Skeletal muscle satellite cell (primary cell): ENCODE measurements at regions not wholly inside any gene's neighbourhood (a gene's known extent, or its start where the extent isn't known, plus 50 kb on each side); places are given as distances from the start of the nearest gene placed in this dataset.

Source experiments
- H3K27me3 ChIP-seq: 2 replicates; pipeline ENCODE4 v1.7.0; 2013; ENCODE audit warnings: low read length; ENCODE audit not compliant: control insufficient read depth, insufficient read depth
- H3K36me3 ChIP-seq: 2 replicates; pipeline ENCODE4 v1.7.0; 2013; ENCODE audit warnings: mild to moderate bottlenecking, control low read depth, low read length; ENCODE audit not compliant: insufficient read depth
- H3K4me1 ChIP-seq: 2 replicates; pipeline ENCODE4 v1.7.0; 2013; ENCODE audit warnings: low read length; ENCODE audit not compliant: control insufficient read depth, insufficient read depth
- H3K4me2 ChIP-seq: 2 replicates; pipeline ENCODE4 v1.7.0; 2013; ENCODE audit warnings: mild to moderate bottlenecking, low read length
- H3K4me3 ChIP-seq: 2 replicates; pipeline ENCODE4 v1.7.0; 2013; ENCODE audit warnings: low read length
- H3K9ac ChIP-seq: 2 replicates; pipeline ENCODE4 v1.7.0; 2013; ENCODE audit warnings: mild to moderate bottlenecking, low read depth, low read length, moderate library complexity
- H3K9me3 ChIP-seq: replicated peaks from 2 replicates; pipeline ENCODE4 v1.7.0; 2013; ENCODE audit warnings: mild to moderate bottlenecking, control low read depth, low read length

DNA sequence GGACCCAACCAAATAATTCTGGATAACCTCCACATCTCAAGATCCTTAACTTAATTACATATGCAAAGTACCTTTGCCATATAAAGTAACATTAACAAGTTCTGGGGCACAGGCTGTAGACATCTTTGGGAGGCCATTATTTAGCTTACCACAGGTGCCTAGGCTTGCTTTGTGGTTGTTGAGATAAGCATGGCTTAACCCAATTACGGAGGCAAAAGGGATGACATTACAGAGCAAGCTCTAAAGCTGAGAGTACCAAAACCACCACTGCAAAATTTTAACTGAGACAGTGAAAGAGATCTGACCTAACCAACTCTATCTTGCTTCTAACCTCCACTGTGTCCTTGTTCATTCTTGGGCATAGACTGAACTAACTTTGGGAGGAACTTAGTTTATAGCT is 502.9 kb upstream of the ATXN8OS start:
- no peaks in the 10 kb centered on the region for H3K27me3 ChIP-seq
- H3K4me2 ChIP-seq, result no peak overlapping the region
- no peaks in the 10 kb centered on the region for H3K36me3 ChIP-seq
- no peak overlapping the region for H3K4me3 ChIP-seq
- H3K9ac ChIP-seq, result no peak overlapping the region
- peaks cover 5% of the 10 kb centered on the region for H3K9me3 ChIP-seq
- no peaks in the 10 kb centered on the region for H3K4me1 ChIP-seq

DNA sequence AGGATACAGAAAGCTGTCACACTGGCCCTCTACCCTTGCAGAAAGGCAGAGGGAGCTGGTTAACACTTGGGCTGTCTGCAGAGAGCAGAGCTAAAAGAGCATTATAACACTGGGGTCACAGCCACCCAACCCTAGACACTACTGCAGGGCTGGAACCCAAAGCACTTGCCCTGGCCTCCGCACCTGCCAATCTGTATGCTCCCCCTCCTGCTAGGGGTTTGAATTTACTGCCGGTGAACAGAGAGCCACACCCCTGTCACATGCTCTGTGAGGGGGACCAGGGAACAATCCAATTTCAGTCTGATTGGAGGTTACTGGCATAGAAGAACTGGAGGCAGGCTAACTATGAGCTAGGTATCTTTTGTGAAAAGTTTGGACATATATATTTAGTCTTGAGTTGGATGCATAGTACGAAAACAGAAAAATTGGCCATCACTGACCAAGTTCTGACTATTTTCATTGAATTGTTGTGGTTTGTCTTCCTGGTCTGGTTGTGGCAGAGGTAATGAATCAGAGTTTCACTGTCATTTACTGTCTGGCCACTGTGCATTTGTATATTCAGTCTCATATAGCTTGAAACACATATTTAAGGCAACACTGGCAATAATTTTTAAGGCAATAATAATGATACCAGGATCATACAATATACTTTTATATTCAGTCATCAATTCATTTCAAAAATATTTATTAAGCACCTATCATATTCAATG is 504.3 kb upstream of the ATXN8OS start:
- no peak overlapping the region for H3K4me3 ChIP-seq
- no peaks in the 10 kb centered on the region for H3K36me3 ChIP-seq
- no peaks in the 10 kb centered on the region for H3K27me3 ChIP-seq
- H3K4me2 ChIP-seq, result no peak overlapping the region
- H3K9me3 ChIP-seq, result peaks cover 5% of the 10 kb centered on the region
- H3K9ac ChIP-seq, result no peak overlapping the region
- H3K4me1 ChIP-seq, result no peaks in the 10 kb centered on the region

DNA sequence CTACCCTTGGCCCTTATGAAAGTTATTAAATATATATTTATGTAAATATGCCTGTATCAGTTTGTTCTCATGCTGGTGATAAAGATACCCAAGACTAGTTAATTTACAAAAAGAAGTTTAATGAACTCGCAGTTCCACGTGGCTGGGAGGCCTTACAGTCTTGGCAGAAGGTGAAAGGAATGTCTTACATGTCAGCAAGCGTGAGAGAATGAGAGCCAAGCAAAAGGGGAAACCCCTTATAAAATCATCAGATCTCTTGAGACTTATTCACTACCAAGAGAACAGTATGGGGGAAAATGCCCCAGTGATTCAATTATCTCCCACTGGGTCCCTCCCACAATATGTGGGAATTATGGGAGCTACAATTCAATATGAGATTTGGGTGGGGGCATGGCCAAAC is 506.0 kb upstream of the ATXN8OS start:
- Histone ChIP-seq H3K36me3 (no peaks in the 10 kb centered on the region), H3K9ac (no peak overlapping the region), H3K27me3 (no peaks in the 10 kb centered on the region), H3K9me3 (peaks cover 5% of the 10 kb centered on the region), H3K4me1 (no peaks in the 10 kb centered on the region), H3K4me3 (no peak overlapping the region), H3K4me2 (no peak overlapping the region)

- Histone ChIP-seq H3K9ac (no peak overlapping the region), H3K27me3 (no peaks in the 10 kb centered on the region), H3K4me3 (no peak overlapping the region), H3K36me3 (no peaks in the 10 kb centered on the region), H3K9me3 (peaks cover 2% of the 10 kb centered on the region), H3K4me2 (no peak overlapping the region), H3K4me1 (no peaks in the 10 kb centered on the region)
Observed at GRCh38 chr13:69600811-69601210, 506.8 kb upstream of the ATXN8OS start.

DNA sequence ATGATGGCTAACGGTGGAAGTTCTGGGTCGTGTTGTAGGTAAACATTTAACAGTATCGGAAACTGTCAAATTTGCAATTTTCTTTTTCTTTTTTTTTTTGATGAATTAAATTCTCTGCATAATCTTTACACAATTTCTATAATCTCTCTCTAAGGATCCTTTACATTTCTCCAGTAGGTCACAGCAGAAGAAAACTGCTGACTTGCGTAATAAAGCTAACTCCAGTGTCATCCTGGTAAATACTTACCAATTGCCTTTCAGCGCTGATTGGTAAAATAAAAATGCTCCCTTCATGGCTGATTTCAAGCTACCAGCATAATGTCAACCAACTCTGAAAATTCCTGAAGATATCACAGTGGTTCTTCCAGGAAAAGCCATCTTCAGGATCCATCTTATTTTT is 510.5 kb upstream of the ATXN8OS start:
- Histone ChIP-seq H3K4me3 (no peak overlapping the region), H3K4me1 (no peaks in the 10 kb centered on the region), H3K4me2 (no peak overlapping the region), H3K36me3 (no peaks in the 10 kb centered on the region), H3K9me3 (no peaks in the 10 kb centered on the region), H3K9ac (no peak overlapping the region), H3K27me3 (no peaks in the 10 kb centered on the region)

- H3K4me2 ChIP-seq, result no peak overlapping the region
- H3K4me3 ChIP-seq, result no peak overlapping the region
- no peaks in the 10 kb centered on the region for H3K4me1 ChIP-seq
- H3K9me3 ChIP-seq, result no peaks in the 10 kb centered on the region
- no peaks in the 10 kb centered on the region for H3K36me3 ChIP-seq
- H3K27me3 ChIP-seq, result no peaks in the 10 kb centered on the region
- no peak overlapping the region for H3K9ac ChIP-seq
Observed at GRCh38 chr13:69595181-69595580, 512.4 kb upstream of the ATXN8OS start.

DNA sequence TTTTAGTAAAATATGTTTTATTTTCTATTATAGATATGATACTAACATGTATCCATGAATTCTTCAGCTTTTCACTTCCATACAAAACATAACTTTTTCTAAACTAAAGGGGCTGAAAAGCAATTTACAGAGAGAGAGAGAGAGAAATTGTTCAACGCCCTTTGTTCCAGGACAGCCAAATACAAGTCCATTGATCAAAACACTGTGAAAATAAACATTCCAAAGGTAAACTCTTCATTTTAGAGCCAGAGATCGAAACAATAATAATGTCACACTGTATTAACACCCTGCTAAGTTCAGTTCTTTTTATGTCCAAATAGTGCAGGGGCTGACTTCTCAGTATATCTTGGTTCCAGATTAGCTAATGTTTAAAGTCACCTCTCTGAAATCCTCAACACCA is 516.2 kb upstream of the ATXN8OS start:
- Histone ChIP-seq H3K9ac (no peak overlapping the region), H3K27me3 (no peaks in the 10 kb centered on the region)

GRCh38 chr13:69589531-69590235 is 517.9 kb upstream of the ATXN8OS start:
- Histone ChIP-seq H3K9ac (no peak overlapping the region), H3K36me3 (no peaks in the 10 kb centered on the region), H3K27me3 (no peaks in the 10 kb centered on the region), H3K9me3 (no peaks in the 10 kb centered on the region), H3K4me3 (no peak overlapping the region), H3K4me2 (no peak overlapping the region), H3K4me1 (no peaks in the 10 kb centered on the region)

More for the DNA sequence above, 516.2 kb upstream of the ATXN8OS start:
- no peak overlapping the region for H3K4me2 ChIP-seq
- no peak overlapping the region for H3K4me3 ChIP-seq
- H3K4me1 ChIP-seq, result no peaks in the 10 kb centered on the region
- H3K9me3 ChIP-seq, result no peaks in the 10 kb centered on the region
- H3K36me3 ChIP-seq, result no peaks in the 10 kb centered on the region

GRCh38 chr13:69585656-69586055 is 522.0 kb upstream of the ATXN8OS start:
- no peak overlapping the region for H3K9ac ChIP-seq
- no peaks in the 10 kb centered on the region for H3K27me3 ChIP-seq
- no peaks in the 10 kb centered on the region for H3K36me3 ChIP-seq
- no peaks in the 10 kb centered on the region for H3K4me1 ChIP-seq
- H3K4me2 ChIP-seq, result no peak overlapping the region
- no peak overlapping the region for H3K4me3 ChIP-seq
- no peaks in the 10 kb centered on the region for H3K9me3 ChIP-seq

- H3K4me3 ChIP-seq, result no peak overlapping the region
- no peaks in the 10 kb centered on the region for H3K9me3 ChIP-seq
- H3K27me3 ChIP-seq, result no peaks in the 10 kb centered on the region
- H3K9ac ChIP-seq, result no peak overlapping the region
- H3K4me1 ChIP-seq, result no peaks in the 10 kb centered on the region
- no peak overlapping the region for H3K4me2 ChIP-seq
- H3K36me3 ChIP-seq, result no peaks in the 10 kb centered on the region
Observed at GRCh38 chr13:69580255-69580654, 527.4 kb upstream of the ATXN8OS start.

DNA sequence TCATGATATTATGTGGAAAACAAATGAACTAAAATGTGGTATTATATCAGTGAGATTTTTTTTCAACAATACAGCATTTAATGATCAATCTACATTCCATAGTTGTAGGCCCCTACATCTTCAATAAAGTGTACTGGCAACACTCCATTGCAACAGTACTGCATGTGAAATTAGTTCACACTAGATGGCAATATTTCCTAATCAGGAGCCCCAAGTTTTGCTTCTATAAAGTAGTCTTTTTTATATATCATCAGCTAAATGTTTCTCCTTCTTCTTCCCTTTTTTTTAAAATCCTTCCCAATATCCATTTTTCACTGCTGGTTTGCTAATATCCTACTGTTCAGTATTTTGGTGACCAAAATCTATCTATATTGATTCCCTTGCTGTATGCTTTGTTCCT is 528.3 kb upstream of the ATXN8OS start:
- no peaks in the 10 kb centered on the region for H3K27me3 ChIP-seq
- H3K9ac ChIP-seq, result no peak overlapping the region
- no peaks in the 10 kb centered on the region for H3K4me1 ChIP-seq
- no peak overlapping the region for H3K4me2 ChIP-seq
- no peak overlapping the region for H3K4me3 ChIP-seq
- no peaks in the 10 kb centered on the region for H3K36me3 ChIP-seq
- no peaks in the 10 kb centered on the region for H3K9me3 ChIP-seq
